ENCODE measurements at regions not wholly inside any gene's neighbourhood (a gene's known extent, or its start where the extent isn't known, plus 50 kb on each side); places are given as distances from the start of the nearest gene placed in this dataset.

- TF ChIP-seq, protein P1, sequence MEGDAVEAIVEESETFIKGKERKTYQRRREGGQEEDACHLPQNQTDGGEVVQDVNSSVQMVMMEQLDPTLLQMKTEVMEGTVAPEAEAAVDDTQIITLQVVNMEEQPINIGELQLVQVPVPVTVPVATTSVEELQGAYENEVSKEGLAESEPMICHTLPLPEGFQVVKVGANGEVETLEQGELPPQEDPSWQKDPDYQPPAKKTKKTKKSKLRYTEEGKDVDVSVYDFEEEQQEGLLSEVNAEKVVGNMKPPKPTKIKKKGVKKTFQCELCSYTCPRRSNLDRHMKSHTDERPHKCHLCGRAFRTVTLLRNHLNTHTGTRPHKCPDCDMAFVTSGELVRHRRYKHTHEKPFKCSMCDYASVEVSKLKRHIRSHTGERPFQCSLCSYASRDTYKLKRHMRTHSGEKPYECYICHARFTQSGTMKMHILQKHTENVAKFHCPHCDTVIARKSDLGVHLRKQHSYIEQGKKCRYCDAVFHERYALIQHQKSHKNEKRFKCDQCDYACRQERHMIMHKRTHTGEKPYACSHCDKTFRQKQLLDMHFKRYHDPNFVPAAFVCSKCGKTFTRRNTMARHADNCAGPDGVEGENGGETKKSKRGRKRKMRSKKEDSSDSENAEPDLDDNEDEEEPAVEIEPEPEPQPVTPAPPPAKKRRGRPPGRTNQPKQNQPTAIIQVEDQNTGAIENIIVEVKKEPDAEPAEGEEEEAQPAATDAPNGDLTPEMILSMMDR (IDR thresholded peaks at IDR 0.05), result no peak
- TF ChIP-seq POLR2AphosphoS5 (IDR thresholded peaks at IDR 0.05), result no peak
- no peak for TF ChIP-seq EP300 (IDR thresholded peaks at IDR 0.05)
Observed at GRCh38 chr9:85430659-85431338, 311.0 kb downstream of the AGTPBP1 start.
